GM21528 (cell line): ENCODE measurements at regions not wholly inside any gene's neighbourhood (a gene's known extent, or its start where the extent isn't known, plus 50 kb on each side); places are given as distances from the start of the nearest gene placed in this dataset.

Experiments used
- ATAC-seq: cut with Tn5 transposase; IDR thresholded peaks from one replicate; pipeline ENCODE4 v1.9.1; 2021; ENCODE audit warnings: mild to moderate bottlenecking, moderate library complexity; ENCODE audit not compliant: unreplicated experiment, low FRiP score

- ATAC-seq = no peak
Observed at GRCh38 chr5:89397096-89397495, 514.1 kb upstream of the MEF2C start.

GRCh38 chr5:89396278-89396954, 513.4 kb upstream of the MEF2C start:
- no peak for ATAC-seq

GRCh38 chr5:89395111-89395510, 512.1 kb upstream of the MEF2C start:
- no peak for ATAC-seq

GRCh38 chr5:89388872-89389271, 505.9 kb upstream of the MEF2C start:
- no peak for ATAC-seq

GRCh38 chr5:89384391-89384790, 501.4 kb upstream of the MEF2C start:
- no peak for ATAC-seq

- no peak for ATAC-seq
Observed at GRCh38 chr5:89380635-89381034, 497.7 kb upstream of the MEF2C start.

- no peak for ATAC-seq
Observed at GRCh38 chr5:89377767-89378455, 494.9 kb upstream of the MEF2C start.

GRCh38 chr5:89374818-89375521, 492.0 kb upstream of the MEF2C start:
- no peak for ATAC-seq

- ATAC-seq = no peak
Observed at GRCh38 chr5:89374144-89374784, 491.3 kb upstream of the MEF2C start.

- no peak for ATAC-seq
Observed at GRCh38 chr5:89372176-89372575, 489.2 kb upstream of the MEF2C start.

- no peak for ATAC-seq
Observed at GRCh38 chr5:89371646-89372045, 488.7 kb upstream of the MEF2C start.

GRCh38 chr5:89359046-89359445, 476.1 kb upstream of the MEF2C start:
- no peak for ATAC-seq

- ATAC-seq = peak; percentile 64
Observed at GRCh38 chr5:89353837-89354551, 471.0 kb upstream of the MEF2C start.

GRCh38 chr5:89351975-89352374, 469.0 kb upstream of the MEF2C start:
- ATAC-seq = no peak

- ATAC-seq = no peak
Observed at GRCh38 chr5:89351222-89351621, 468.2 kb upstream of the MEF2C start.

- no peak for ATAC-seq
Observed at GRCh38 chr5:89350684-89351083, 467.7 kb upstream of the MEF2C start.

GRCh38 chr5:89349246-89349980, 466.4 kb upstream of the MEF2C start:
- no peak for ATAC-seq

- no peak for ATAC-seq
Observed at GRCh38 chr5:89346573-89346972, 463.6 kb upstream of the MEF2C start.

GRCh38 chr5:89343666-89344065, 460.7 kb upstream of the MEF2C start:
- peak; percentile 91 for ATAC-seq
